Mammary epithelial cell (primary cell): ENCODE measurements at regions not wholly inside any gene's neighbourhood (a gene's known extent, or its start where the extent isn't known, plus 50 kb on each side); places are given as distances from the start of the nearest gene placed in this dataset.
"Not testable (repeated sequence)": the region's sequence is repeated elsewhere in the genome, so short reads cannot be mapped to it uniquely, and the experiment has no call there.

Experiments
- EZH2 ChIP-seq: IDR thresholded peaks from 2 replicates; pipeline ENCODE4 v1.6.1; 2012; ENCODE audit warnings: low read length, inconsistent platforms, borderline replicate concordance
- TF ChIP-seq, protein P1 (sequence below), 2 donors: IDR thresholded peaks in 1 of 2; conservative IDR thresholded peaks in 1 of 2; 2 replicates each; pipeline ENCODE4 v1.5.1; 2011 to 2012; ENCODE audit warnings: inconsistent platforms in 2 of 2, low read length in 2 of 2, mild to moderate bottlenecking in 2 of 2, control low read depth in 1 of 2, low read depth in 1 of 2; ENCODE audit not compliant: insufficient read depth in 1 of 2; ENCODE audit errors: extremely low read depth in 1 of 2

- TF ChIP-seq EZH2, result not testable (repeated sequence)
- TF ChIP-seq, protein P1, sequence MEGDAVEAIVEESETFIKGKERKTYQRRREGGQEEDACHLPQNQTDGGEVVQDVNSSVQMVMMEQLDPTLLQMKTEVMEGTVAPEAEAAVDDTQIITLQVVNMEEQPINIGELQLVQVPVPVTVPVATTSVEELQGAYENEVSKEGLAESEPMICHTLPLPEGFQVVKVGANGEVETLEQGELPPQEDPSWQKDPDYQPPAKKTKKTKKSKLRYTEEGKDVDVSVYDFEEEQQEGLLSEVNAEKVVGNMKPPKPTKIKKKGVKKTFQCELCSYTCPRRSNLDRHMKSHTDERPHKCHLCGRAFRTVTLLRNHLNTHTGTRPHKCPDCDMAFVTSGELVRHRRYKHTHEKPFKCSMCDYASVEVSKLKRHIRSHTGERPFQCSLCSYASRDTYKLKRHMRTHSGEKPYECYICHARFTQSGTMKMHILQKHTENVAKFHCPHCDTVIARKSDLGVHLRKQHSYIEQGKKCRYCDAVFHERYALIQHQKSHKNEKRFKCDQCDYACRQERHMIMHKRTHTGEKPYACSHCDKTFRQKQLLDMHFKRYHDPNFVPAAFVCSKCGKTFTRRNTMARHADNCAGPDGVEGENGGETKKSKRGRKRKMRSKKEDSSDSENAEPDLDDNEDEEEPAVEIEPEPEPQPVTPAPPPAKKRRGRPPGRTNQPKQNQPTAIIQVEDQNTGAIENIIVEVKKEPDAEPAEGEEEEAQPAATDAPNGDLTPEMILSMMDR (conservative IDR thresholded peaks at IDR 0.05 in 1 of 2, IDR thresholded peaks at IDR 0.05 in 1 of 2; ENCODE audit: extremely low read depth in 1 of 2, insufficient read depth in 1 of 2, low read depth in 1 of 2, low read length in 2 of 2), result not testable (repeated sequence)
Observed at GRCh38 chr18:34534642-34535041, 175.5 kb upstream of the DTNA start.
